HuH-7 (cell line): ENCODE measurements at regions not wholly inside any gene's neighbourhood (a gene's known extent, or its start where the extent isn't known, plus 50 kb on each side); places are given as distances from the start of the nearest gene placed in this dataset.

ENCODE experiments used
- DNase-seq: peaks from one replicate; pipeline ENCODE4 v3.0.0; 2011; ENCODE audit warnings: low spot score

GRCh38 chr2:118237451-118237850 is 149.2 kb downstream of the INSIG2 start:
- no peak for DNase-seq

GRCh38 chr2:118232796-118233195 is 144.5 kb downstream of the INSIG2 start:
- DNase-seq = no peak

GRCh38 chr2:118232391-118232790 is 144.1 kb downstream of the INSIG2 start:
- DNase-seq = no peak

GRCh38 chr2:118231759-118232158 is 143.5 kb downstream of the INSIG2 start:
- DNase-seq = no peak

GRCh38 chr2:118227698-118228508 is 139.6 kb downstream of the INSIG2 start:
- no peak for DNase-seq

GRCh38 chr2:118225666-118226065 is 137.4 kb downstream of the INSIG2 start:
- no peak for DNase-seq

- DNase-seq = no peak
Measured at GRCh38 chr2:118224895-118225311, 136.6 kb downstream of the INSIG2 start.

- no peak for DNase-seq
Measured at GRCh38 chr2:118223992-118224894, 136.0 kb downstream of the INSIG2 start.

- DNase-seq = no peak
Measured at GRCh38 chr2:118223511-118223991, 135.3 kb downstream of the INSIG2 start.

- DNase-seq = no peak
Measured at GRCh38 chr2:118222672-118223421, 134.6 kb downstream of the INSIG2 start.

GRCh38 chr2:118222273-118222594 is 134.0 kb downstream of the INSIG2 start:
- DNase-seq = no peak

- DNase-seq = peak; percentile 75
Measured at GRCh38 chr2:118221536-118222272, 133.4 kb downstream of the INSIG2 start.

GRCh38 chr2:118219611-118220010 is 131.3 kb downstream of the INSIG2 start:
- no peak for DNase-seq

GRCh38 chr2:118216224-118216623 is 128.0 kb downstream of the INSIG2 start:
- DNase-seq = no peak

GRCh38 chr2:118209727-118210126 is 121.5 kb downstream of the INSIG2 start:
- no peak for DNase-seq

- no peak for DNase-seq
Measured at GRCh38 chr2:118207889-118208288, 119.6 kb downstream of the INSIG2 start.

GRCh38 chr2:118202707-118203303 is 114.5 kb downstream of the INSIG2 start:
- DNase-seq = peak; percentile 55

GRCh38 chr2:118198268-118198667 is 110.0 kb downstream of the INSIG2 start:
- no peak for DNase-seq

- DNase-seq = no peak
Measured at GRCh38 chr2:118197011-118197675, 108.9 kb downstream of the INSIG2 start.

GRCh38 chr2:118190474-118190873 is 102.2 kb downstream of the INSIG2 start:
- peak; percentile 42 for DNase-seq

- no peak for DNase-seq
Measured at GRCh38 chr2:118186858-118187254, 98.6 kb downstream of the INSIG2 start.
